Right lobe of liver (tissue), 6 donors: ENCODE measurements at regions not wholly inside any gene's neighbourhood (a gene's known extent, or its start where the extent isn't known, plus 50 kb on each side); places are given as distances from the start of the nearest gene placed in this dataset.

Source experiments
- ATAC-seq, 4 donors: fragments of 200-7000 bp; cut with Tn5 transposase; one replicate each; pipeline ENCODE4 v1.9.1; 2020; ENCODE audit warnings: mild to moderate bottlenecking in 4 of 4, moderate library complexity in 4 of 4
- DNase-seq, 3 donors: peaks; one replicate each; pipeline ENCODE4 v3.0.0-alpha.2; 2020
- H3K27ac ChIP-seq, 3 donors: fragments of 200-600 bp; one replicate each; pipeline ENCODE4 v1.8.0; 2022
- H3K27me3 ChIP-seq, 2 donors: fragments of 200-600 bp; one replicate each; pipeline ENCODE4 v1.8.0; 2022
- H3K36me3 ChIP-seq, 4 donors: fragments of 200-600 bp; sonication (generic) in 1 of 4; one replicate each; pipeline versions ENCODE4 v1.5.1 to v1.8.0; 2017 to 2022; ENCODE audit warnings: control low read depth in 1 of 4
- H3K4me1 ChIP-seq, 4 donors: fragments of 200-600 bp; sonication (generic) in 1 of 4; one replicate each; pipeline versions ENCODE4 v1.5.1 to v1.8.0; 2017 to 2022; ENCODE audit warnings: control low read depth in 1 of 4
- H3K4me3 ChIP-seq, 3 donors: fragments of 200-600 bp; one replicate each; pipeline ENCODE4 v1.8.0; 2022
- H3K9me3 ChIP-seq, 4 donors: fragments of 200-600 bp; sonication (generic) in 1 of 4; one replicate each; pipeline versions ENCODE4 v1.5.1 to v1.8.0; 2017 to 2022; ENCODE audit warnings: control low read depth in 1 of 4
- CTCF ChIP-seq, 4 donors: fragments of 200-600 bp in 3 of 4; fragments of 450-650 bp in 1 of 4; IDR thresholded peaks; one replicate each; pipeline versions ENCODE4 v1.5.1 to v1.8.0; 2016 to 2022; ENCODE audit warnings: antibody characterized with exemption in 4 of 4, mild to moderate bottlenecking in 2 of 4
- POLR2A ChIP-seq: fragments of 450-650 bp; IDR thresholded peaks from one replicate; pipeline ENCODE4 v1.6.1; 2017; ENCODE audit warnings: antibody characterized with exemption, mild to moderate bottlenecking
- WGBS: methylation state at CpG from one replicate; pipeline ENCODE4 v1.1.6; 2018; ENCODE audit warnings: low coverage, low lambda C conversion rate; ENCODE audit not compliant: insufficient coverage; ENCODE audit errors: missing lambda C conversion rate; 5-methylcytosine and 5-hydroxymethylcytosine counted together
- intact Hi-C, 2 donors: fragments of 100-400 bp; cut with DNase I; formaldehyde crosslinking; loops; one replicate each; pipeline versions ENCODE4 v1.11.2 to v1.14.1; 2022
- donor health status: DM: no; HTN: yes; CAD: no.
- donor health status: DM: no; HTN: no; CAD: no.
- donor health status: DM: no; HTN: no; CAD: no.
- donor health status: DM: no; HTN: yes; CAD: no.
- donor health status: DM: no; HTN: yes; CAD: no.

GRCh38 chr6:100232781-100233573, 231.7 kb downstream of the SIM1 start:
- TF ChIP-seq POLR2A (no peak), CTCF (IDR thresholded peaks at IDR 0.05) (no peak)

DNA sequence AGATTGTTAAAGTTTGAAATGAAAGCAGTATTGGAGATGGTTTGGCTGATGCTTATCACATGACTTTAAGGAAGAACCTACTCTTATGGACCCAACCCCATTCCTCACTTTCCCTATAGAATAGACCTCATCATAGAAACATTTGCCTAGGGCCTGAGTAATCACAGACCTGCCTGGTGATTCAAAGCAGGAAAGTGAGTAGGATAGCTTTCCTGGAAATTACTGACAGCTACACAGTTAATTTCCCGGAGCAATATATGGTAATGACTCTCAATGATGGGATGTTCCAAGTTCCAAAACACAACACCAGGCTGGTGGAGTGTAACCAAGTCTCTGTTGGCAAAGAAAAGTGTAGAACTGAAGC, 233.8 kb downstream of the SIM1 start:
- Histone ChIP-seq H3K27ac (no peak overlapping the region), H3K36me3 (no peaks in the 10 kb centered on the region), H3K4me1 (peaks cover 0 to 25% (median 0%) of the 10 kb centered on the region in 4 donors), H3K9me3 (no peaks in the 10 kb centered on the region), H3K4me3 (no peak overlapping the region), H3K27me3 (no peaks in the 10 kb centered on the region)
- no peak for DNase-seq
- TF ChIP-seq CTCF (IDR thresholded peaks at IDR 0.05) = no peak
- TF ChIP-seq POLR2A = no peak
- no peak for ATAC-seq
- intact Hi-C loops = no loop called here
- 38% methylated on average over 1 of the region's 1 CpG for WGBS

More at GRCh38 chr6:100232781-100233573, 231.7 kb downstream of the SIM1 start:
- H3K4me1 ChIP-seq = peaks cover 0 to 25% (median 0%) of the 10 kb centered on the region in 4 donors
- no peaks in the 10 kb centered on the region for H3K27me3 ChIP-seq
- H3K9me3 ChIP-seq = no peaks in the 10 kb centered on the region
- intact Hi-C loops = no loop called here
- H3K36me3 ChIP-seq = no peaks in the 10 kb centered on the region
- DNase-seq = no peak
- H3K4me3 ChIP-seq = no peak overlapping the region
- no peak for ATAC-seq
- no peak overlapping the region for H3K27ac ChIP-seq
- WGBS = 88% methylated on average over 5 of the region's 5 CpGs

DNA sequence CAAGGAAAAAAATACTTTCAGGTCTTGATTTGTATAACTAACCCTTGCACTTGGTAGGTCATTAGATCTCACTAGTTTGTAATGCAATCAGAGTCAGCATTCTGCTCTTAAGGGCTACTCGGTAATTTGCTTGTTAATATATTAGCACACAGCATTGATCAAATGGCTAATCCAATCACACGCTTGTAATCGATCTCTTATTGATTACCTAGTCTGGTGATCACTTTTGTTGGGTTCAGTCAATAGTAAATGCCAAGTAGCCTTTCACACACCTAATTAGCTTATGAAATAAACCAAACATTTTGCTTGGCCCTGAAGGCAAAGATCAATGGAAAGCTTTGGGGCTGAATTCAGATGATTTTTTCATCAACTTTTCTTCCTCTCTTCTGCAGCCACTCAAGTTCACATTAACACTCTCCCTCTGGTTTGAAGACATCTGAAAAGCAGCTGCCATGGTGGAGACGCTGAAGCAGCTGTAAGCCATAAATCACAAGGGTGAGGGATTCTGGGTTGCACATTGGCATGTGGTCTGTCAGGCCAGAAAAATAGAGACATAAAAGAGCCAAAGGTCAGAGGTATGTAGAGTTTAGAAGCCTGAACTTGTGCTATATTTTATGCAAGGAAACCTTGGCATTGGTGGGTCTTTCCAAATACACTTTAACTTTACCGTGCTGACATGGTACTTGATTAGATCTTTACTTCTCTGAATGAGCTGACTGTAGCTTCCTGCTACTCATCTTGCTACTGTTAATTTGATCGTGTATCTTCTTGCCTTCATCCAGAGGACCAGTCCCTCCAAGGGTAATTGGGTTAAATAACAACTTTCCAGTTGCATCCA, 234.4 kb downstream of the SIM1 start:
- Histone ChIP-seq H3K4me1 (peaks cover 0 to 25% (median 0%) of the 10 kb centered on the region in 4 donors), H3K27ac (no peak overlapping the region), H3K27me3 (no peaks in the 10 kb centered on the region), H3K4me3 (no peak overlapping the region), H3K9me3 (no peaks in the 10 kb centered on the region), H3K36me3 (no peaks in the 10 kb centered on the region)
- ATAC-seq (no peak), DNase-seq (no peak)
- WGBS = 69% methylated on average over 6 of the region's 6 CpGs
- TF ChIP-seq POLR2A (no peak), CTCF (IDR thresholded peaks at IDR 0.05) (no peak)
- intact Hi-C loops = no loop called here

DNA sequence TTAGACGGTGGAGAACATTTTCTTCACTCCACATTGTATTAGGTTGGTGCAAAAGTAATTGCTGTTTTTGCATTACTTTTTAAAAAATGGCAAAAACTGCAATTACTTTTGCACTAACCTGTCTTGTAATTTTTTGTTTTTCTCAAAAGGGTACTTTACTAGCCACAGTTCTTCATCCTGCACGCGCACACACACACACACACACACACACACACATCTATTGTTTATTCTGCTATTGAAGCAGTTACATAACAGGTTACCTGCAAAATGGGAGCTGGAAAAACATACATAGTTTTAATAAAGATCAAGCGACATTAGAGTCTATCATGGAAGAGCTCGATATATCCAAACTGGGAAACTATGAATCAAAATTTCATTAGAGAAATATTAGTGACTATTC, 235.2 kb downstream of the SIM1 start:
- ATAC-seq = peak; percentile 32 to 64 (median 46)
- WGBS = 39% methylated on average over 5 of the region's 5 CpGs
- Histone ChIP-seq H3K27me3 (no peaks in the 10 kb centered on the region), H3K27ac (no peak overlapping the region), H3K4me3 (peak overlapping the region; percentile 31 to 56 (median 43)), H3K36me3 (no peaks in the 10 kb centered on the region), H3K9me3 (no peaks in the 10 kb centered on the region), H3K4me1 (peaks cover 0 to 19% (median 0%) of the 10 kb centered on the region in 4 donors)
- TF ChIP-seq CTCF (IDR thresholded peaks at IDR 0.05) = no peak
- no peak for TF ChIP-seq POLR2A
- intact Hi-C loops = no loop called here
- DNase-seq = peak in 1 of 3 donors; percentile 52
